D721Med (cell line): ENCODE measurements at regions not wholly inside any gene's neighbourhood (a gene's known extent, or its start where the extent isn't known, plus 50 kb on each side); places are given as distances from the start of the nearest gene placed in this dataset.
"Not testable (repeated sequence)": the region's sequence is repeated elsewhere in the genome, so short reads cannot be mapped to it uniquely, and the experiment has no call there.

Experiments used
- DNase-seq: peaks from one replicate; pipeline ENCODE4 v3.0.0; 2011; ENCODE audit warnings: low spot score; ENCODE audit not compliant: insufficient read length
- FAIRE-seq: peaks from 2 replicates; lab custom pipeline; 2011; peaks lifted over from hg19 to GRCh38; lab: Jason Lieb, UNC
- TF ChIP-seq, protein P1 (sequence below): IDR thresholded peaks from 2 replicates; pipeline ENCODE4 v1.5.1; 2012; ENCODE audit warnings: mild to moderate bottlenecking, control low read depth; ENCODE audit not compliant: insufficient read depth; ENCODE audit errors: missing control alignments

GRCh38 chr6:44740566-44741120 lies 353.1 kb downstream of the CDC5L start:
- FAIRE-seq (no peak), DNase-seq (no peak)
- TF ChIP-seq, protein P1, sequence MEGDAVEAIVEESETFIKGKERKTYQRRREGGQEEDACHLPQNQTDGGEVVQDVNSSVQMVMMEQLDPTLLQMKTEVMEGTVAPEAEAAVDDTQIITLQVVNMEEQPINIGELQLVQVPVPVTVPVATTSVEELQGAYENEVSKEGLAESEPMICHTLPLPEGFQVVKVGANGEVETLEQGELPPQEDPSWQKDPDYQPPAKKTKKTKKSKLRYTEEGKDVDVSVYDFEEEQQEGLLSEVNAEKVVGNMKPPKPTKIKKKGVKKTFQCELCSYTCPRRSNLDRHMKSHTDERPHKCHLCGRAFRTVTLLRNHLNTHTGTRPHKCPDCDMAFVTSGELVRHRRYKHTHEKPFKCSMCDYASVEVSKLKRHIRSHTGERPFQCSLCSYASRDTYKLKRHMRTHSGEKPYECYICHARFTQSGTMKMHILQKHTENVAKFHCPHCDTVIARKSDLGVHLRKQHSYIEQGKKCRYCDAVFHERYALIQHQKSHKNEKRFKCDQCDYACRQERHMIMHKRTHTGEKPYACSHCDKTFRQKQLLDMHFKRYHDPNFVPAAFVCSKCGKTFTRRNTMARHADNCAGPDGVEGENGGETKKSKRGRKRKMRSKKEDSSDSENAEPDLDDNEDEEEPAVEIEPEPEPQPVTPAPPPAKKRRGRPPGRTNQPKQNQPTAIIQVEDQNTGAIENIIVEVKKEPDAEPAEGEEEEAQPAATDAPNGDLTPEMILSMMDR = no peak

- TF ChIP-seq, protein P1 = no peak
- no peak for DNase-seq
- no peak for FAIRE-seq
Measured at GRCh38 chr6:44742201-44742600, 354.7 kb downstream of the CDC5L start.

DNA sequence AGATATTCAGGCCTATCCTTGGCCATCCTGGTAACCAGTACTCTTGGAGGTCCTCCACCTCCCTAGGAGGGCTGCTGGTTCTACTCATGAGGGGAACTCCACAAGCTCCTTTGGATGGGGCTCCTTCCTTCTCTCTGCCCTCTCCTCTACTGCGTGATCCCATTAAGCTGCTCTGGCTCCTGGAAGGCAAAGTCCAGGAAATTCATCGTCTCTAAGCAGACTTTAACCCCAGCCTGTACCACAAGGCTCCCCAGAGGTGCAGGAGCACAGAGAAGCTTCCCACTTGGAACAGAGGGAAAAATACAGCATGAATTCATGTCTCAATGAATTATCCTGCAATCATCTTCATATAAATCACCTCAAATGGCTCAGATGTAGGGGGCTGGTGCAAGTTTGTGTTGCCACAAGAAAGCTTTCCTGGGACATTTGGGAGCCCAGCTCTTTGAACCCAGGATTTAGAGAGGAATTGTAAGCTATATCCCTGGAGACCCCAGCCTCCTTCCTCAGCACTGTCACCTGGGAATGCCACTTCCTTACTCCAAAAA lies 355.4 kb downstream of the CDC5L start:
- FAIRE-seq = no peak

GRCh38 chr6:44760116-44760515 lies 372.6 kb downstream of the CDC5L start:
- not testable (repeated sequence) for FAIRE-seq, DNase-seq

More for the DNA sequence above, 355.4 kb downstream of the CDC5L start:
- DNase-seq = no peak
- TF ChIP-seq, protein P1 = no peak

- FAIRE-seq = no peak
- DNase-seq = no peak
Measured at GRCh38 chr6:44761046-44761445, 373.5 kb downstream of the CDC5L start.

DNA sequence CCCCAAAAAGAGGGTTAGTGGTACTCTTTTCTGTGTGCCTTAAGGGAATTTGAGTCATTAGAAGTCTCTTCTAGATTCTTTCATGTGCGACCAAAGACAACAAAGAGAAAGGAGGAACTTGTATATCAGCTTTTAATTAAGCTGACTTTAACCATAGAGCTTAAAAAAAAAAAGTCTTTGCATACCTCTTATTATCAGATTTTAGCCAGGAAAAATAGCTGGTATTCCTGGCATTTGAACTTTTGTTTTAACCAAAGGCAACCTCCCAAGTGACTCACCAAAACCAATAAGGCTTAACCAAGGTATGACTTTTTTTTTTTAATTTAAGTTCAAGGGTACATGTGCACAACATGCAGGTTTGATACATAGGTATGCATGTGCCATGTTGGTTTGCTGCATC lies 375.0 kb downstream of the CDC5L start:
- DNase-seq (no peak), FAIRE-seq (no peak)
- TF ChIP-seq, protein P1 = no peak

More at GRCh38 chr6:44761046-44761445, 373.5 kb downstream of the CDC5L start:
- TF ChIP-seq, protein P1 = no peak

DNA sequence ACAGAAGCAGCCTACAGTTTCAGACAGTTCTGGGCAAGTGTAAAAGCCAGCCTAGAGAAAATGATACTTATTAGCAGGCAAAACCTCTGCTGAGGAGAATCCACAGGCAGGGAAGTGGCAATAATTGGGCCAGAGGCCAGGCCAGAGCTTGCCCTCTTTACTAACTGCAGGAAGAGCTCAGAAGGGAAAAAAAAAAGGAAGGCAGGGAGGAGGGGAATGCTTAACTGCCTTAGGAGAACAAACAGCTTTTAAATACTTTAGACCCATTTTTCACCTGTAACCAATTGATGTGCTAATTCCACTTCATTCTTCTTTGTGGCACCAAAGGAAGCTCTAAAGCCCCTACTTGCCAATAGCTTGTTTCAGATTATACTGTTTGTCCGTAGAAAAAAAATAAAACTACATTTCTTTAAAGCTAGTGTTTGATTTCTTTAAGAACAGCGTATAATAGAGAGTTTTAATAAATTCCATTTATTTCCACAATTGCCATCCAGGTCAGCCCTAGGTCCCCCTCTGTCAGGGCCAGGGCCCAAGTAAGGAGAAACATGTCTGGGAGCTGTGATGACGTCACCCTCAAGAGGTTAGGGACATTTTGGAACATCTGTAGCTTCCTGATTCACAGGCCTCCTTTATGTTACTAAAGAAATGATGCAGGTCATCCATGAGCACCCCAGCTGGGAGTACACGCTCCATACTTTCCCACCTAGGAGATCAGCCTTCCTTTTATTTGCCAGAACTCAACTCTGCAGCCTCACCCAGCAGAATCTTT lies 384.3 kb downstream of the CDC5L start:
- DNase-seq = no peak
- TF ChIP-seq, protein P1 = no peak
- FAIRE-seq = no peak
